ENCODE measurements at regions not wholly inside any gene's neighbourhood (a gene's known extent, or its start where the extent isn't known, plus 50 kb on each side); places are given as distances from the start of the nearest gene placed in this dataset.

DNA sequence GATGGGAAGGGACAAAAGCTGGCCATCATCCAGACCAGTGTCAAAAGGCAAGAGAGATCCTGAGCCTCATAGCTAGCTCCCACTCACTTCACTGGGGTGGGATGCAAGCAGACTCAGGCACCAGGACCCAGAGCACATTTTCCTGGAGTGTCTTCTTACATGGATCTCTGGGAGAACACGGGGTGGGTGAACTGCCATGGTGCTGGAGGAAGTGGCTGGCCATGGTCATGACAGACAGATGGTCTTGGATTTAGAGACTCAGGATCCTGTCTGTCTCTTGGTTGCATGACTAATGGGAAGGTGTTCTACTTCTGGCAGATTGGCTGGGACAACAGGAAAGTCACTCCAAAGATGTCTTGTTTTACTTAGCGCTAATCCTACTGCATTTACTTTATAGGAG is 311.5 kb downstream of the ATP23 start:
- TF ChIP-seq, protein P1, sequence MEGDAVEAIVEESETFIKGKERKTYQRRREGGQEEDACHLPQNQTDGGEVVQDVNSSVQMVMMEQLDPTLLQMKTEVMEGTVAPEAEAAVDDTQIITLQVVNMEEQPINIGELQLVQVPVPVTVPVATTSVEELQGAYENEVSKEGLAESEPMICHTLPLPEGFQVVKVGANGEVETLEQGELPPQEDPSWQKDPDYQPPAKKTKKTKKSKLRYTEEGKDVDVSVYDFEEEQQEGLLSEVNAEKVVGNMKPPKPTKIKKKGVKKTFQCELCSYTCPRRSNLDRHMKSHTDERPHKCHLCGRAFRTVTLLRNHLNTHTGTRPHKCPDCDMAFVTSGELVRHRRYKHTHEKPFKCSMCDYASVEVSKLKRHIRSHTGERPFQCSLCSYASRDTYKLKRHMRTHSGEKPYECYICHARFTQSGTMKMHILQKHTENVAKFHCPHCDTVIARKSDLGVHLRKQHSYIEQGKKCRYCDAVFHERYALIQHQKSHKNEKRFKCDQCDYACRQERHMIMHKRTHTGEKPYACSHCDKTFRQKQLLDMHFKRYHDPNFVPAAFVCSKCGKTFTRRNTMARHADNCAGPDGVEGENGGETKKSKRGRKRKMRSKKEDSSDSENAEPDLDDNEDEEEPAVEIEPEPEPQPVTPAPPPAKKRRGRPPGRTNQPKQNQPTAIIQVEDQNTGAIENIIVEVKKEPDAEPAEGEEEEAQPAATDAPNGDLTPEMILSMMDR (conservative IDR thresholded peaks at IDR 0.05; ENCODE audit: control insufficient read depth, insufficient read depth, low read depth, low read length): no peak
- DNase-seq (ENCODE audit: low read depth): no peak
- H3K4me3 ChIP-seq (ENCODE audit: control insufficient read depth, low read depth, low read length): no peak overlapping the region

- H3K4me3 ChIP-seq (ENCODE audit: control insufficient read depth, low read depth, low read length): no peak overlapping the region
- TF ChIP-seq, protein P1 (conservative IDR thresholded peaks at IDR 0.05; ENCODE audit: control insufficient read depth, insufficient read depth, low read depth, low read length): no peak
- DNase-seq (ENCODE audit: low read depth): no peak
These were observed 312.3 kb downstream of the ATP23 start for GRCh38 chr12:58253663-58254062.

DNA sequence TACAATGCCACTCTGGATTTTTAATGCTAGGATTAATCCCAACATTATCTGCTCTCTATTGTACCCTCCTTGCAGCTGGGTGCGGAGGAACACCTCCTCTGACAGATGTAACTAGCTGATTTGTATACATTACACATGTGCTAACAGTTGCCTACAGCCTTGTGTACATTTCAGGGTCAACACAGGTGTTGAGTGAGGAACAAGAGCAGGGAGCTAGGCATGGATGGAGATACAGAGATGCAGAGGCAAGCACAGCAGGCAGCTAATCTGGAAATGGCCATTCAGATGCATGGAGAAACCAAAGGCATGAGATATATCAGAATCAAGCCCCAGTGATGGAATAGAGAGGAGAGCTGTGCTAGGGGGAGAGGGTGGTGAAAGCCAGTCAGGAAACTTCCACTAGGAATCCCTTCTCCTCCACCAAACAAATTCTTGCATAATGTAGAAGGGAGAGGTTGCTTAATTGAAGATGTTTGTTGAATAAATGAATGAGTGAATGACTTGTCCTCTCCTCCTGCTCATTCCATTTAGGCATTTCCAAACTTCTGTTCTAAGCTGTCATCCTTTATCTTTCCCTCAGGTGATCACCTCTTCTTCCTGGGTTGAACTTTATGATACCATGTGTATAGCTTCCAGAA is 313.2 kb downstream of the ATP23 start:
- TF ChIP-seq, protein P1 (conservative IDR thresholded peaks at IDR 0.05; ENCODE audit: control insufficient read depth, insufficient read depth, low read depth, low read length): no peak
- H3K4me3 ChIP-seq (ENCODE audit: control insufficient read depth, low read depth, low read length): no peak overlapping the region
- DNase-seq (ENCODE audit: low read depth): no peak

- no peak overlapping the region for H3K4me3 ChIP-seq (ENCODE audit: control insufficient read depth, low read depth, low read length)
- no peak for DNase-seq (ENCODE audit: low read depth)
- TF ChIP-seq, protein P1 (conservative IDR thresholded peaks at IDR 0.05; ENCODE audit: control insufficient read depth, insufficient read depth, low read depth, low read length): no peak
These were observed 321.4 kb downstream of the ATP23 start for GRCh38 chr12:58262796-58263195.

DNA sequence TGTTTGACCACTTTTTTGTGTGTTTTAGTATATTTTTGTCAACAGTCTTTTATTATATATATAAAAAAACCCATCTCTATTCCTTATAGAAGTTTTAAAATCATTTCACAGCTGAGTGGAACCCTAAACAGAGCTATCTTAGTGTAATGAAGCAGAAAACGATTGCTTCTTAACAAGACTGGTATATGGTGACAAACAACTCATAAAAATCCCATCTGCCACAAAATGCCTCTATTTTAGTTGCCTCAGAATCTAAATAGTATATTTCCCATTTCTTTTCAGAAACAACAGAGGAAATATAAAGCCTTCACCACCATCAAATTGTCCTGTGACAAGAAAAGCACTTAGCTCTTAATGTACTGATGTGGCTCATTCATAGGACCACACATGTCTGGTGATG is 322.4 kb downstream of the ATP23 start:
- H3K4me3 ChIP-seq (ENCODE audit: control insufficient read depth, low read depth, low read length): no peak overlapping the region
- no peak for DNase-seq (ENCODE audit: low read depth)
- TF ChIP-seq, protein P1 (conservative IDR thresholded peaks at IDR 0.05; ENCODE audit: control insufficient read depth, insufficient read depth, low read depth, low read length): no peak

DNA sequence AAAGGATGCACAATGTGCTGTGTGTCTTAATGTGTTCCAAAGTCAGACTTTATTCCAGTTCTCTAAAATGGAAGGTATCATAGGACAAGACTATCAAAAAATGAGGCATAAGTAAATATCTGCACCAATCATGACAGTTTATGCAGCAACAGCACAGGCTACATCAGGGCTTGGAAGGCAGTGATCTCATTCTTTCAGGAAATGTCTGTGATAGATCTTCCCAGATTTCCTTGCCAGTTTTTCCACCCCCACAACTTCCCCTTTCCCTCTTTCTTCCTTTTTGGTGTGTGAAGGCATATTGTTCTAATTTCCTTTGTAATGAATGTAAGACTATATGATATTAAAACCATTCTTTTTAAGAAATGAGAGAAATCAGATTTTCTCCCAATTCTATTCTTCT is 326.7 kb downstream of the ATP23 start:
- DNase-seq (ENCODE audit: low read depth): peak; percentile 74
- no peak overlapping the region for H3K4me3 ChIP-seq (ENCODE audit: control insufficient read depth, low read depth, low read length)
- TF ChIP-seq, protein P1 (conservative IDR thresholded peaks at IDR 0.05; ENCODE audit: control insufficient read depth, insufficient read depth, low read depth, low read length): no peak

GRCh38 chr12:58269476-58269875 is 328.1 kb downstream of the ATP23 start:
- DNase-seq (ENCODE audit: low read depth): no peak
- TF ChIP-seq, protein P1 (conservative IDR thresholded peaks at IDR 0.05; ENCODE audit: control insufficient read depth, insufficient read depth, low read depth, low read length): no peak
- no peak overlapping the region for H3K4me3 ChIP-seq (ENCODE audit: control insufficient read depth, low read depth, low read length)

Measured in fibroblast of mammary gland (primary cell).